Osteocyte (in vitro differentiated cells): ENCODE measurements at regions not wholly inside any gene's neighbourhood (a gene's known extent, or its start where the extent isn't known, plus 50 kb on each side); places are given as distances from the start of the nearest gene placed in this dataset.

ENCODE experiments used
- DNase-seq: peaks from one replicate; pipeline ENCODE4 v3.0.0; 2021; ENCODE audit warnings: mixed read lengths; ENCODE audit not compliant: unreplicated experiment; ENCODE audit errors: extremely low spot score
- H3K27ac Mint-ChIP-seq: one replicate; pipeline ENCODE4 v1.8.0; 2021; ENCODE audit warnings: mild to moderate bottlenecking, mixed read lengths; ENCODE audit not compliant: unreplicated experiment
- H3K27me3 Mint-ChIP-seq: one replicate; pipeline ENCODE4 v1.8.0; 2021; ENCODE audit warnings: mixed read lengths; ENCODE audit not compliant: unreplicated experiment
- H3K36me3 Mint-ChIP-seq: one replicate; pipeline ENCODE4 v1.8.0; 2021; ENCODE audit warnings: mixed read lengths; ENCODE audit not compliant: unreplicated experiment
- H3K4me1 Mint-ChIP-seq: one replicate; pipeline ENCODE4 v1.8.0; 2021; ENCODE audit warnings: mixed read lengths; ENCODE audit not compliant: unreplicated experiment
- H3K4me3 Mint-ChIP-seq: one replicate; pipeline ENCODE4 v1.8.0; 2021; ENCODE audit warnings: mild to moderate bottlenecking, moderate library complexity, mixed read lengths; ENCODE audit not compliant: unreplicated experiment
- H3K9me3 Mint-ChIP-seq: one replicate; pipeline ENCODE4 v1.8.0; 2021; ENCODE audit warnings: mixed read lengths; ENCODE audit not compliant: unreplicated experiment
- TF ChIP-seq, protein P1 (sequence below): fragments of 200-600 bp; sonication (generic); IDR thresholded peaks from 2 replicates; pipeline ENCODE4 v1.5.0; 2021; ENCODE audit warnings: antibody characterized with exemption, mild to moderate bottlenecking, moderate library complexity

DNA sequence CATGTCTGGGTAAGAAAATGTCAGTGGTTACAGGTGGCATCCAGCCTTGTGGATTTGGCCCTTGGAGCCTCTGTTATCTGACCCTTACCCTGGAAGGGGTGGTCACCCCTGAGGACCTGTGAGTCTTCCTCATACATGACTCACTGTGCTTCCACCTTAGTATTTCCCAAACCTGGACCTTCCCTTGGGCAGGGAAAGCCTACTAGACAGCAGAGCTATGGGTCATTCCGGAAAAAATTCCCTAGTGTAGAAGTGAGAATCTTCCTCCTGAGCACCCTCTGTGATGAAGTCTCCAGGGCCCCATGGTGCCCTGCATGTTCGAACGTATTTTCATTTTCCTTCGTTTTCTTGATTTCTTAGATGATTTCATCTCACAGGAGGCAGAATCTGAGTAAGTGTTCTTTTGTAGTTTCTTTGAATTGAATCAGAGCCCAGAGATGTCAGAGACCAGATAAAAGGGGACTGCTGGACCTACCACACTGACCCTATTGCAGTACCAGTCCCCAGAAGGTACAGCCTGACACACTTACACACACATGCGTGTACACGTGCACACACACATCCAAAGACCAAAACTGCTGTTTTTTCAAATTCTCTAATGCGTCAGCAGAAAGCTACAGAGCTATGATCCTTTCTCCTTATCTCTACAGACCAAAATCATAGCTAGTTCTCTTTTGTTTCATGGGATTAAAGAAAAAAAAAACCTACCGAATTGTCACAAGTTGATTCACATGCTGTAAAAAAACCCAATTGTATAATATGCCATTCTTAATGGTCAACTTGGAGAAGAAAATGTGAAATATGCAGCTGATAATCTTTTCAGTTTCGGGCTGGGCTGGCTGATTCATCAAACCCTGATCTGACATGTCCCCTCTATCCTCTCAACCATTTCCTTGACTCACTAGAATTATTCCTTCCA is 50.5 kb upstream of the ARHGEF3 start:
- Mint-ChIP-seq H3K36me3 (no peaks in the 10 kb centered on the region), H3K9me3 (no peaks in the 10 kb centered on the region), H3K27me3 (no peaks in the 10 kb centered on the region), H3K27ac (no peak overlapping the region), H3K4me1 (no peaks in the 10 kb centered on the region), H3K4me3 (no peak overlapping the region)
- DNase-seq: no peak
- TF ChIP-seq, protein P1, sequence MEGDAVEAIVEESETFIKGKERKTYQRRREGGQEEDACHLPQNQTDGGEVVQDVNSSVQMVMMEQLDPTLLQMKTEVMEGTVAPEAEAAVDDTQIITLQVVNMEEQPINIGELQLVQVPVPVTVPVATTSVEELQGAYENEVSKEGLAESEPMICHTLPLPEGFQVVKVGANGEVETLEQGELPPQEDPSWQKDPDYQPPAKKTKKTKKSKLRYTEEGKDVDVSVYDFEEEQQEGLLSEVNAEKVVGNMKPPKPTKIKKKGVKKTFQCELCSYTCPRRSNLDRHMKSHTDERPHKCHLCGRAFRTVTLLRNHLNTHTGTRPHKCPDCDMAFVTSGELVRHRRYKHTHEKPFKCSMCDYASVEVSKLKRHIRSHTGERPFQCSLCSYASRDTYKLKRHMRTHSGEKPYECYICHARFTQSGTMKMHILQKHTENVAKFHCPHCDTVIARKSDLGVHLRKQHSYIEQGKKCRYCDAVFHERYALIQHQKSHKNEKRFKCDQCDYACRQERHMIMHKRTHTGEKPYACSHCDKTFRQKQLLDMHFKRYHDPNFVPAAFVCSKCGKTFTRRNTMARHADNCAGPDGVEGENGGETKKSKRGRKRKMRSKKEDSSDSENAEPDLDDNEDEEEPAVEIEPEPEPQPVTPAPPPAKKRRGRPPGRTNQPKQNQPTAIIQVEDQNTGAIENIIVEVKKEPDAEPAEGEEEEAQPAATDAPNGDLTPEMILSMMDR: no peak
